GM12891 (cell line): ENCODE measurements at regions not wholly inside any gene's neighbourhood (a gene's known extent, or its start where the extent isn't known, plus 50 kb on each side); places are given as distances from the start of the nearest gene placed in this dataset.
A peak's percentile ranks its signal among the peaks of the same experiment; 100 is the strongest.

ENCODE experiments used
- DNase-seq: peaks from one replicate; pipeline ENCODE4 v3.0.0; 2011; ENCODE audit warnings: low spot score; ENCODE audit not compliant: insufficient read length
- FAIRE-seq: peaks from 2 replicates; lab custom pipeline; 2011; peaks lifted over from hg19 to GRCh38; lab: Jason Lieb, UNC
- PAX5 ChIP-seq: IDR thresholded peaks from 2 replicates; pipeline ENCODE4 v1.6.1; 2011; ENCODE audit warnings: low read length, moderate library complexity, mild to moderate bottlenecking; ENCODE audit not compliant: insufficient read depth, severe bottlenecking
- POLR2A ChIP-seq: IDR thresholded peaks from 2 replicates; pipeline ENCODE4 v1.6.1; 2011; ENCODE audit warnings: low read depth, low read length, control low read depth
- POLR2AphosphoS5 ChIP-seq: IDR thresholded peaks from 2 replicates; pipeline ENCODE4 v1.6.1; 2011; ENCODE audit warnings: low read depth, low read length, control low read depth
- POU2F2 ChIP-seq: IDR thresholded peaks from 2 replicates; pipeline ENCODE4 v1.6.1; 2011; ENCODE audit warnings: low read depth, mild to moderate bottlenecking, control low read depth, low read length, moderate library complexity
- SPI1 ChIP-seq: IDR thresholded peaks from 2 replicates; pipeline ENCODE4 v1.6.1; 2011; ENCODE audit warnings: low read depth, low read length, control low read depth
- TAF1 ChIP-seq: IDR thresholded peaks from 2 replicates; pipeline ENCODE4 v1.6.1; 2011; ENCODE audit warnings: low read depth, low read length, control low read depth

DNA sequence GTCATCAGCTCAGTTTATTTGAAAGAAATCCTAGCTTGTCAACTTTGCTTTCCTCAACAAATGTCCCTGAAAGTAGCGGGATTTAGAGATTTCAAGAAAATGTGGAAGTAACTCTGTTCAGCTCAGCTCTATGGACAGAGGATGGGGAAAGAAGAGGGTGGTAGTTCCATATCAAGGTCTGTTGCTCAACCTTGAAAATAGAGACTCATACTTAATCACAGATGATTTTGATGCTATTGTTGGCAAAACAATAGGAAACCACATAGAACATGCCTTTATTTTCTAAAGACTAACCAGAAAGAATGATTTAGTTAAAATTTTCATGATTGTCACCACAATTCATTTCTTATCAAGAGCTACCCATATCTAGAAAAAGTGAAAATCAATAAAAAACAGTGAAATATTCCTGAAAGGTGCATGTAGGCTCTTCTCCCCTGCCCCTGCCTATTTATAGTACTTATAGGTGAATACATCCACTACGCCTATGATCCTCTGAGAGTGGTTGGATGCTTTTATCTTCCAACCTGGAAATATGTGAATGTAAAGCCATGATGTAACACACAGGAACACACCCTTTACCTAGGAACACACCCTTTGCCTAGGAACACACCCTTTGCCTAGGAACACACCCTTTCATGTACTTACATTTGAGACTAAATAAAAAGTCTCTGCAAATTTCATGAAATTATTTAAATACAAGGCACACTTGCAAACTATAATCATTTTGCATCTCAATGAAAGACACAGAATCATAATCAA, 65.8 kb downstream of the ETAA1 start:
- no peak for TF ChIP-seq POU2F2
- TF ChIP-seq SPI1 = no peak
- no peak for TF ChIP-seq POLR2AphosphoS5
- no peak for TF ChIP-seq POLR2A
- TF ChIP-seq TAF1 = no peak
- TF ChIP-seq PAX5 = no peak
- no peak for FAIRE-seq
- DNase-seq = no peak

DNA sequence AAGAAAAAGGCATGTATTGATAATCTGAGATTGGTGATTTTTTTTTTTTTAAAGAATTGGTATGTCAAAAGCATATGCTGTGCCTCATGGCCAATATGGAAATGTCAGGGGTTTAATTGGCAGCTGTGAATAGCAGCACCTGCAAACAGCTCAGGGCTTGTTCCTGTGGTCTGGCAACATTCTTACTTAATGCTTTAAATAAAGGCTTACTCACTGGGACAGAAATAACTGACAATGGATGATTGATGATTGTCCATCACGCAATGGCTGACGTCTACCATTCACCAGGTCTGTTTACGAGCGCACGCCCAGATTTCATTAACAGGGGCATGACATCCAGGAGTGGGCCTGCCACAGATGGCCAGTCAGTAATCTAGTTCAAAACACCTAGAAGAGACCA, 66.7 kb downstream of the ETAA1 start:
- FAIRE-seq = no peak
- DNase-seq = no peak
- TF ChIP-seq PAX5 (no peak), SPI1 (no peak), TAF1 (no peak), POLR2A (no peak), POU2F2 (no peak), POLR2AphosphoS5 (no peak)

DNA sequence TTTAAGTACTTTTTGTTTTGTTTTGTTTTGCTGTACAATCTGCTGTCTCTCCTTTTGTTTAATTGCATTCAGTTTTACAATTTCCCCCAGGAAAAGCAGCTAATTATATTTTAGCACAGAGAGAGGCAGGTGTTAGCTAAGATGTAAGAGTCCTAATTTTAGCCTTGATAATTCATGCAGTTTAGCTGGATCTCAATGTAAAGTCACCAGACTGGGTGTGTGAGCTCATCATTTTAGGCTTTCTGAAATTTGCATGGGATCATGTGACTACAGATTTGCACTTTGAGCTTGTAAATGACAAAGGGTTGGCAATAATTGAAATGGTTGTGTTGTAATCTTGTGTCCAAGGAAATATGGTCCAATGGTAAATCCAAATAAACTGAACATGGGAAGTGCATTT, 68.5 kb downstream of the ETAA1 start:
- DNase-seq (no peak), FAIRE-seq (no peak)
- TF ChIP-seq POLR2AphosphoS5 (no peak), POU2F2 (no peak), POLR2A (no peak), TAF1 (no peak), PAX5 (no peak), SPI1 (no peak)

DNA sequence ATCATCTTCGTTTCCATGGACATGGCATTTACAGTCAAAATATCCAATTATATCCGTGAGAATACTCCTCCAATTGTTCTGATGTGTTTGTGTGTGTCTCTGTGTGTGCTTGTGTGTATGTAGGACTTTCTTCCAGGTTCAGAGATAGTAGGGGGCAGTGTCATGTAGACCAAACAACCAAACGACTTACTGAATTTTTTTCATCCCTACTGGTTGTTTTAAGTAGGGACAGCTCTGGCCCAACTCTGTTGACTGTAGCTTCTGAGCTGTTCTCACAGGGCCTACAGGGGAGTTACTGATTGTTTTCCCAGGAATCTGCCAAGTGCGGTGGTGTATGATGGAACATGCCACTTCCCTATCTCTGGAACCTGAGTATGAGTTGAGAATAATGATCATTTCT, 69.6 kb downstream of the ETAA1 start:
- TF ChIP-seq TAF1 (no peak), POLR2AphosphoS5 (no peak), POLR2A (no peak), PAX5 (no peak), POU2F2 (no peak), SPI1 (no peak)
- no peak for DNase-seq
- no peak for FAIRE-seq

DNA sequence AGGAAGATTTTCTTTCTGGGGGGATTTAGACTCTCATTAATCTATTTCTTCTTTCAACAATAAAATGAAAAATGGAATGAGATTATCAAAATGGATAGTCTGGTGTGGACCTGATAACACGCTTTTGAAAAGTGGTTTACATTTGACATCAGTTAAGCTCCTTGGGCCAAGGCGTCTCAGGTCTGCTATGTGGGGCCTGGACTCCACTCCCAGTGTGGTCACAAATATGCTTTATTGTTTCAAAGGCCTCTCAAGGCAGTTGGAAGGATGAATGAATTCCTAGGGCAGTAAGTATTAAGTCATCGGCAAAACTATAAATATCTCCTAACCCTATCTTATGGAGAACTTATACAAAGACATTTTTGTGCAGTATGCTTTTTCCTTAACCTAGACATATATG, 74.5 kb downstream of the ETAA1 start:
- DNase-seq (no peak), FAIRE-seq (no peak)
- TF ChIP-seq TAF1 = no peak
- no peak for TF ChIP-seq POU2F2
- TF ChIP-seq PAX5 = no peak
- no peak for TF ChIP-seq SPI1
- TF ChIP-seq POLR2A = no peak
- TF ChIP-seq POLR2AphosphoS5 = no peak

DNA sequence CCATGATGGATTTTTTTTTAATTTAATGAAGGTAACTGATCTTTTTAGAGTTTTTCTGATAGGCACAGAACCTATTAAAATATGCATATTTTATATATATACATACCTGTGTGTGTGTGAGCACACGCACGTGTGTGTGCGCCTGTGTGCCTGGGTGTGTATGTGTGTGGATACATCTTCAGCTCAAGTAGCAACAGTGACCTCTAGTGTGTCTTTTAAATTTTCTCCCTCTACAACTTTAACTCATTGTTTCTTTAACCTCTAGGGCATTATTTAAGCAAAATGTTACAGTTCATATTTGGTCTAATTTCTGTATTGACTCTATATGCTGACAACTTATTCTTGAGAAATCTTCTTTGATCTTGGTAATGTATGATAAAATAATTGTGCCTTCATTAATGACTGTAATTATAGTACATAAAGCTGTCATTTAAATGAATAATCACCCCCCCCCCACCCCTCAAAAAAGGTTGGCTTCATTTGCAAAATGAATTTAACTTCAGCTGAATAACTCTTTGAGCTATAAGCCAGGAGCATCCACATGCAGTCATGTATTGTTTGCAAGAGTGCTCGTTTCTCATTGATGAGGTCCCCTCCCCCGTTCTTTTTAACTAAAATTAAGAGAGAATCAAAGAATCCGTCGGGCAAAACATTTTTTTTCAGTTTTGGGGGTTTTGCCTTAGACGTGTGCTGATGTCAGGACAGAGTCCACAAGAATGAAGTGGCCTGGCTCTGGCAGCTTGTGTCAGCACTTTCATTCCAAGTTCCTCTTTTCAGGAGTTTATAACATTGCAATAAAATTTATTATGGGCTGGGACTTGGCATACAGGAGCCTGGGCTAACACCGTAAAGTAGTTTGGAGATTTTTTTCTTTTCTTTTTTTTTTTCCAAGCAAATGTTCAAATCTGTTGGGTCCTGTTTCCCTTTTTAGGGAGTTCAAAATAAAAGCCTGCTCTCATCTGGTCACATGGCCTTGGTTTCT, 80.0 kb downstream of the ETAA1 start:
- no peak for FAIRE-seq
- no peak for DNase-seq
- peak; percentile 32 for TF ChIP-seq SPI1
- no peak for TF ChIP-seq TAF1

DNA sequence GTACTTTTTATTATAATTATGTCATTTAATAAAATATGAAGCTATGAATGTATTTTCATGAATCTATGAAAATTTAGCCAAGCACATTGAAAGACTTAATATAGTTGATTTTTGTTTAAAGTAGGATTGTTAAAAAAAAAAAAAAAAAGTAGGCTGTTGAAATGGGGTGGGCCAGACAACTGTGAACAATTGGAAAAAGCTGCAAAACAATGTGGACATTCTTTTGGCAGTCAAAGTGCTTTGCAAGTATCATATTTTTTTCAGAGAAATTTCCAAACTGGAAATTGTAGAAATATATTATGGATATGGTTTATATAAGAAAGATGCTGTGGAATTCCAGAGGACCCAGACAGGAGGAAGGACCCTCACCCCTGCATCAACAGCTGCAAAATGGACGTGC, 82.1 kb downstream of the ETAA1 start:
- FAIRE-seq = no peak

DNA sequence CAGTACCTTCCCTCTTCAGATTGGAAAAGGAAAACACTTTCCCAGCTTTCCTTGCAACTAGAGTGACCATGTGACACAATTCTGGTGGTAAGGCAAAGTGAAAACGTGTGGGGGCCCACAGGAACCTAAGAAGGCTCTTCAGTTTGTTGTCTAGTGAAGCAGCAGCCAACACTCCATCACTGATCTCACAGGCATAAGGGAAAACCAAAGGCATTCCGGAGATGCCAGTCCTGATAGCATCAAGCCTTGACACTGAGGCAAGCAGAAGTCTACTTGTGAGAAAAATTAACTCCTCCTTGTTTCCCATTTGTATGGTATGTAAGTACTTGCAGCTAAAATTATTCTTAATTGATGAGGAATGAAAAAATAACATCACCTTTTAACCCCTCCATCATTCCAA, 88.3 kb downstream of the ETAA1 start:
- FAIRE-seq = no peak
- no peak for TF ChIP-seq TAF1
- DNase-seq = no peak

More for the DNA sequence above, 82.1 kb downstream of the ETAA1 start:
- no peak for DNase-seq
- TF ChIP-seq POLR2AphosphoS5 = no peak
- TF ChIP-seq POU2F2 = no peak

DNA sequence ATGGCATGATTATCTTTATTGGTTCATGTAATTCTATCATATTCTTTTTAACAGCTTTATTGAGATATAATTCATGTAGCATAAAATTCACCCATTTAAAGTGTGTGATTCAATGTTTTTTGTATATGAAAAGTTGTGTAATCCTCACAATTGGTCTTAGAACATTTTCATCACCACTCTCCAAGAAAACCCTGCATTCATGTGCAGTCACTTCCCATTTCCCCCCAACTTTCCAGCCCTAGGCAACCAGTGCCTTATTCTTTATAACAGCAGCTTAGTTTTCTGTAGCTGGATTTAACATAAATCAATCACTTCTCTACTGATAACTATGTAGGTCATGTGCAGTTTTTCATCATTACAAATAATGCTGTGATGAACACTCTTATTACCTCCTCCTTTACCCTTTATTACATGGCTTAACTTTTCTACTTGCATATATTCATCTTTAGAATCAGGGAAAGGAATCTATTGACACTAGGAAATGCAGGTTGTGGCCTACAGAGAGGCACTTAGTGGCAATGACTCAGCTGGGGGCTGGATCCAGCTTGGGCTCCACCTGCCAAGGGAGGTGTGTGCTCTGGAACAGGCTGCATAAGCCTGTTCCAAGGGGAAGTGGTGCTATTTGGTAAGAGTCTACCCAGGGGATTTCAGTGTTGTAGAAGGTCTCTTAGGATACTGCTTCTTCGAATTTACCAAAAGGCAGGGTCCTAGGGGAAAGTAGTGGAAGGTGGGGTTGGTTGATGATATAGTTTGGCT, 89.1 kb downstream of the ETAA1 start:
- DNase-seq = no peak
- TF ChIP-seq SPI1 (no peak), POLR2A (no peak), TAF1 (no peak)
- no peak for FAIRE-seq

DNA sequence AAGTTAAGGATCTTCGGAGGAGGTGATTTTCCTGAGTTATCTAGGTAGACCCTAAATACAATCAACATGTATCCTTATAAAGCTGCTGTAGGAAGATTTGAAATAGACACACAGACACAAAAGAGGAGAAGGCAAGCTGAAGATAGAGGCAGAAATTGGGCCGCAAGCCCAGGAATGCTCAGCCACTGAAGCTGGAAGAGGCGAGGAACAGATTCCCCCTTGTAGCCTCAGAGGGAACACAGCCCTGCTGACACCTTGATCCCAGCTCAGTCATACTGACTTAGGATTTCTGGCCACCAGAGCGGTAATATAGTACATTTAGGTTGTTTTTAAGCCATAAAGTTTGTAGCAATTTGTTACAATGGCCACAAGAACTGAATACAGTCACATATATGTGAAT, 90.9 kb downstream of the ETAA1 start:
- TF ChIP-seq SPI1 (no peak), PAX5 (no peak), POLR2A (no peak), POLR2AphosphoS5 (no peak), TAF1 (no peak), POU2F2 (no peak)
- no peak for FAIRE-seq

More for the DNA sequence above, 90.9 kb downstream of the ETAA1 start:
- DNase-seq = no peak
